Psoas muscle (tissue), 7 donors: ENCODE measurements at regions not wholly inside any gene's neighbourhood (a gene's known extent, or its start where the extent isn't known, plus 50 kb on each side); places are given as distances from the start of the nearest gene placed in this dataset.

Source experiments
- ATAC-seq, 4 donors: fragments of 200-7000 bp; cut with Tn5 transposase; one replicate each; pipeline ENCODE4 v1.9.1; 2020; ENCODE audit warnings: moderate library complexity in 3 of 4, mild to moderate bottlenecking in 2 of 4
- DNase-seq, 2 donors: peaks; one replicate each; pipeline ENCODE4 v3.0.0-alpha.2; 2020
- H3K27ac ChIP-seq: fragments of 200-600 bp; one replicate; pipeline ENCODE4 v1.8.0; 2022
- H3K27me3 ChIP-seq, 3 donors: fragments of 200-600 bp in 1 of 3; one replicate each; pipeline versions ENCODE4 v1.6.1 to v1.8.0; 2013 to 2022; ENCODE audit warnings: low read length in 2 of 3, mild to moderate bottlenecking in 2 of 3, moderate library complexity in 1 of 3; ENCODE audit not compliant: insufficient read depth in 3 of 3
- H3K36me3 ChIP-seq, 2 donors: fragments of 200-600 bp in 1 of 2; one replicate each; pipeline versions ENCODE4 v1.6.1 to v1.8.0; 2013 to 2022; ENCODE audit warnings: low read depth in 1 of 2, mild to moderate bottlenecking in 1 of 2, moderate library complexity in 1 of 2; ENCODE audit not compliant: insufficient read depth in 1 of 2
- H3K4me1 ChIP-seq: fragments of 200-600 bp; one replicate; pipeline ENCODE4 v1.8.0; 2022
- H3K4me3 ChIP-seq: fragments of 200-600 bp; one replicate; pipeline ENCODE4 v1.8.0; 2022; ENCODE audit warnings: mild to moderate bottlenecking
- H3K9me3 ChIP-seq: fragments of 200-600 bp; one replicate; pipeline ENCODE4 v1.8.0; 2022
- WGBS, 3 donors: extraction: QIAGEN DNeasy Blood & Tissue Kit; methylation state at CpG; one replicate each; pipeline versions ENCODE4 v1.1.6 to v1.1.7; 2013; 5-methylcytosine and 5-hydroxymethylcytosine counted together
- intact Hi-C, 2 donors: fragments of 100-400 bp; cut with DNase I; formaldehyde crosslinking; loops; one replicate each; pipeline versions ENCODE4 v1.11.0 to v1.14.2; 2022
- TF ChIP-seq, protein P1 (sequence below): fragments of 200-600 bp; IDR thresholded peaks from one replicate; pipeline ENCODE4 v1.8.0; 2022; ENCODE audit warnings: antibody characterized with exemption
- donor health status: healthy with polysubstance abuse.
- donor health status: DM: no; HTN: no; CAD: no; lungs with moderate emphysema.
- donor health status: Bipolar disorder and iron deficiency.
- donor health status: healthy.
- donor health status: DM: yes; HTN: yes; CAD: no.
- donor health status: DM: no; HTN: no; CAD: no.
- donor health status: DM: yes; HTN: yes; CAD: no.

DNA sequence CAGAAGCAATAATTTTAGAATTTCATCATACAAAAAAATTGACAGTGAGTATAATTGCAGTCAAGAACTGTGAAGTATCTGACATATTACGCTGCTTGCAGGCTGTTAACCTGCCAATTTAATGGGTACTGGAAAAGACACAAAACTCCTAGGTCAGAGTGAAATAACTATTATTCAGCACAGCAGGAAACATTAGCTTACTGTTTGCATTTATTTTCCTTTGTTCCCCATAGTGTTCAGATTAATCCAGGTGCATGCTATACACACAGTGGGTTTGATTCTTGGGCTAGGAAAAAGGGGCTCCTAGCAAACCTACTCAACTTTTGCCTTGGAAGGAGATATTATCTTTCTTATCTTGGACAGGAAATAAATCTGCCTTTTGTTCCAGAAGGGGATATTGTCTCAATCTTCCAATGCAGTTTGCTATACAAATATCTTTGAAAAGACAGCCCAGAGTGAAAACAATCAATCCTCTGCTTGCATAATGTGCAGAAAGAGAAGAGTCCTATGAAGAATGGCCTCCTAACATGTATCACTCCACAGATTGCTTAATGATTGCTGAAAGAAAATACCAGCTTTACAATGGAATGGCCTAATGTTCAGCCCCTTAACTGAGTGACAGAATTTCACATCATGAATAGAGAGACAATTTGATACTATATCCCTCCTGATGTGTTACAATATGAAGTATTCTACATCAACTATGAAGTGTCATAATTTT, 443.4 kb downstream of the TBC1D4 start:
- WGBS, 3 donors, result 79 to 90% (median 81%) methylated on average over 1 of the region's 1 CpG

DNA sequence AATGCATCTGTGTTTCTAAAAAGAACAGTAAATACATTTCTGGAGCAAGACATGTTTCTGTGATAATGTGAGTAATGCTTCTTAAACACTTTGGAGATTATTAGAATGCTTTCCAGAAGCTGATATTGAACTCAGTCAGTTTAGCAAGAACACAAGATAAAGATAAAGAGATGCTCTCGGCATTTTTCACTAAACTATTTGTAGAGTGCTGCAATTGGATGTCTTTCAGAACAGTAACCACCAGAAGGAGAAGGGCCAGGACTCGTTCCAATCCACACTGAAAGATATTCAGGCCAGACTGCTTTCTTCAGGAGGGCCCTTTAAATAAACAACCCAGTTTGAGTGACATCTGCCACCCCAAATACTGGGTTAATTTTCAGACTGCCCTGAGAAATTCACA, 456.0 kb downstream of the TBC1D4 start:
- no peak overlapping the region for H3K4me3 ChIP-seq
- 48 to 60% (median 56%) methylated on average over 2 of the region's 2 CpGs for WGBS, 3 donors
- H3K4me1 ChIP-seq, result no peaks in the 10 kb centered on the region
- no peaks in the 10 kb centered on the region for H3K36me3 ChIP-seq
- intact Hi-C loops, result no loop called here
- no peak for DNase-seq
- no peak overlapping the region for H3K27ac ChIP-seq
- TF ChIP-seq, protein P1, sequence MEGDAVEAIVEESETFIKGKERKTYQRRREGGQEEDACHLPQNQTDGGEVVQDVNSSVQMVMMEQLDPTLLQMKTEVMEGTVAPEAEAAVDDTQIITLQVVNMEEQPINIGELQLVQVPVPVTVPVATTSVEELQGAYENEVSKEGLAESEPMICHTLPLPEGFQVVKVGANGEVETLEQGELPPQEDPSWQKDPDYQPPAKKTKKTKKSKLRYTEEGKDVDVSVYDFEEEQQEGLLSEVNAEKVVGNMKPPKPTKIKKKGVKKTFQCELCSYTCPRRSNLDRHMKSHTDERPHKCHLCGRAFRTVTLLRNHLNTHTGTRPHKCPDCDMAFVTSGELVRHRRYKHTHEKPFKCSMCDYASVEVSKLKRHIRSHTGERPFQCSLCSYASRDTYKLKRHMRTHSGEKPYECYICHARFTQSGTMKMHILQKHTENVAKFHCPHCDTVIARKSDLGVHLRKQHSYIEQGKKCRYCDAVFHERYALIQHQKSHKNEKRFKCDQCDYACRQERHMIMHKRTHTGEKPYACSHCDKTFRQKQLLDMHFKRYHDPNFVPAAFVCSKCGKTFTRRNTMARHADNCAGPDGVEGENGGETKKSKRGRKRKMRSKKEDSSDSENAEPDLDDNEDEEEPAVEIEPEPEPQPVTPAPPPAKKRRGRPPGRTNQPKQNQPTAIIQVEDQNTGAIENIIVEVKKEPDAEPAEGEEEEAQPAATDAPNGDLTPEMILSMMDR, result no peak
- ATAC-seq, result no peak
- no peaks in the 10 kb centered on the region for H3K9me3 ChIP-seq
- no peaks in the 10 kb centered on the region for H3K27me3 ChIP-seq

More for the DNA sequence above, 443.4 kb downstream of the TBC1D4 start:
- Histone ChIP-seq H3K4me1 (no peaks in the 10 kb centered on the region), H3K27ac (no peak overlapping the region), H3K4me3 (no peak overlapping the region), H3K9me3 (peaks cover 7% of the 10 kb centered on the region), H3K36me3 (no peaks in the 10 kb centered on the region), H3K27me3 (no peaks in the 10 kb centered on the region)
- intact Hi-C loops, result no loop called here
- no peak for ATAC-seq
- TF ChIP-seq, protein P1, result no peak
- DNase-seq, result no peak

DNA sequence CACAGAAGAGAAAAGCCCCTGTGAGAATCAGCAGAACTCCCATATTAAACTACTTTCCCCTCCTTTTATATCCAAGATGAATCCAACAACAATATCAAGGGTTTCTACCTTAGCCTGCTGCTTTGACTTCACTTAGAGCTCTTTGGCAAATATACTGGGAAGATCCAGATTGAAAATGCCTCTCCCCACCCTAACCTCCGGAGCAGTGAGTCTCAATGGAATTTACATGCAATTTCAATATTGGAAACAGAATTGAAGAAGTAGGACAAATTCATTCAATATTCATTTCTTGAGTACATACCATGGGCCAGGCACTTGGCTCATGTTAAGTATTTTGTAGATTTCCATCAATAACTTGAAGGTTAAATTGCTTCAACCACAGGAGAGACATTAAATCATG, 457.4 kb downstream of the TBC1D4 start:
- no peak overlapping the region for H3K27ac ChIP-seq
- intact Hi-C loops, result no loop called here
- H3K9me3 ChIP-seq, result no peaks in the 10 kb centered on the region
- no peaks in the 10 kb centered on the region for H3K4me1 ChIP-seq
- no peaks in the 10 kb centered on the region for H3K27me3 ChIP-seq
- DNase-seq (no peak), ATAC-seq (no peak)
- 79 to 89% (median 87%) methylated on average over 1 of the region's 1 CpG for WGBS, 3 donors
- no peak overlapping the region for H3K4me3 ChIP-seq
- TF ChIP-seq, protein P1, result no peak
- H3K36me3 ChIP-seq, result no peaks in the 10 kb centered on the region

DNA sequence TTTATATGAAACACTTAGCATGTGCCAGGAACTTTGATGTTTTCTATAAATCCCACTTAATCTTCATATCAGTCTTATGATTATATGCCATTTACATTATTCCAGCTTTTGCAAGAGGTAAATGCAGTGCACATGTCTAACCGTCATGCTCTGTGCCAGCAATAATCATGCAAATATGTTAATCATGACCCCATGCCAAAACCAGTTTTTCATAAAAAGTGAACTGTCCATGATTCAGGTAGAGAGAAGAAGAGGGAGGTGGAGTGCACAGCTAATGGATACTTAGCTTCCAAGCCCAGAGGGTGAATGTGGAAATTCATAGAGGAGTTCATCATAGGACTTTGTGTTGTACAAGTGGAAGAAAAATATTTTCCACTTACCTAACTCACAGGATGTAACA, 458.4 kb downstream of the TBC1D4 start:
- H3K9me3 ChIP-seq, result no peaks in the 10 kb centered on the region
- no peak overlapping the region for H3K27ac ChIP-seq
- ATAC-seq (no peak), DNase-seq (no peak)
- intact Hi-C loops, result no loop called here
- no peaks in the 10 kb centered on the region for H3K4me1 ChIP-seq
- no peaks in the 10 kb centered on the region for H3K27me3 ChIP-seq
- no peaks in the 10 kb centered on the region for H3K36me3 ChIP-seq
- 71 to 76% (median 71%) methylated on average over 1 of the region's 1 CpG for WGBS, 3 donors
- TF ChIP-seq, protein P1, result no peak
- H3K4me3 ChIP-seq, result no peak overlapping the region

GRCh38 chr13:75021151-75021550, 460.8 kb downstream of the TBC1D4 start:
- Histone ChIP-seq H3K4me1 (no peaks in the 10 kb centered on the region), H3K27ac (no peak overlapping the region), H3K27me3 (no peaks in the 10 kb centered on the region), H3K9me3 (no peaks in the 10 kb centered on the region), H3K4me3 (no peak overlapping the region), H3K36me3 (no peaks in the 10 kb centered on the region)
- DNase-seq, result no peak
- ATAC-seq, result no peak
- 78 to 87% (median 83%) methylated on average over 5 of the region's 5 CpGs for WGBS, 3 donors
- TF ChIP-seq, protein P1, result no peak
- intact Hi-C loops, result no loop called here
